EH (cell line): ENCODE measurements at regions not wholly inside any gene's neighbourhood (a gene's known extent, or its start where the extent isn't known, plus 50 kb on each side); places are given as distances from the start of the nearest gene placed in this dataset.

ENCODE experiments used
- DNase-seq: peaks from one replicate; pipeline ENCODE4 v3.0.0-alpha.2; 2015; ENCODE audit warnings: low read depth

DNA sequence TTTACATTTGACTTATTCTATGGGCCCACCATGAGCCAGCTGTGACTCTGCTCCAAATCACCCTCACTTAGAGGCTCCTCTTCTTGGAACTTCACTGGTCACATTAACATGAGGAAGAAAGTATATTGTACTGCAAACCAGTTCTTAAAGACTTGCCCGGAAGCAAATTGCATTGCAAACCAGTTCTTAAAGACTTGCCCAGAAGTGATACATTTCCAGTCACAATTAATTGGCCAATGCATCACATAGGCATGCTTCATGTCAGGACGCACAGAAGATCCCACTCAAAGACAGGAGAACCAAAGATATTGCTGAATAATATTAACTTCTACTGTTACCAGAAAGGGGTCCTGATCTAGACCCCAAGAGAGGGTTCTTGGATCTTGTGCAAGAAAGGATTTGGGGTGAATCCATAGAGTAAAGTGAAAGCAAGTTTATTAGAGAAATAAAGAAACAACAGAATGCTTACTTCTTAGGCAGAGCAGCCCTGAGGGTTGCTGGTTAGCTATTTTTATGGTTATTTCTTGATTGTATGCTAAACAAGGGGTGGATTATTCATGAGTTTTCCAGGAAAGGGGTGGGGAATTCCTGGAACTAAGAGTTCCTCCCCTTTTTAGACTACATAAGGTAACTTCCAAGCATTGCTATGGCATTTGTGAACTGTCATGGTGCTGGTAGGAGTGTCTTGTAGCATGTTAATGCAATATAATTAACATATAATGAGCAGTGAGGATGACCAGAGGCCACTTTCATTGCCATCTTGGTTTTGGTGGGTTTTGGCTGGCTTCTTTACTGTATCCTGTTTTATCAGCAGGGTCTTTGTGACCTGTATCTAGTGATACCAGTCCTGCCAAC is 54.6 kb upstream of the HCCS start:
- no peak for DNase-seq

- peak; percentile 72 for DNase-seq
Measured at GRCh38 chrX:11059933-11060332, 51.2 kb upstream of the HCCS start.
